ENCODE measurements at regions not wholly inside any gene's neighbourhood (a gene's known extent, or its start where the extent isn't known, plus 50 kb on each side); places are given as distances from the start of the nearest gene placed in this dataset.

DNA sequence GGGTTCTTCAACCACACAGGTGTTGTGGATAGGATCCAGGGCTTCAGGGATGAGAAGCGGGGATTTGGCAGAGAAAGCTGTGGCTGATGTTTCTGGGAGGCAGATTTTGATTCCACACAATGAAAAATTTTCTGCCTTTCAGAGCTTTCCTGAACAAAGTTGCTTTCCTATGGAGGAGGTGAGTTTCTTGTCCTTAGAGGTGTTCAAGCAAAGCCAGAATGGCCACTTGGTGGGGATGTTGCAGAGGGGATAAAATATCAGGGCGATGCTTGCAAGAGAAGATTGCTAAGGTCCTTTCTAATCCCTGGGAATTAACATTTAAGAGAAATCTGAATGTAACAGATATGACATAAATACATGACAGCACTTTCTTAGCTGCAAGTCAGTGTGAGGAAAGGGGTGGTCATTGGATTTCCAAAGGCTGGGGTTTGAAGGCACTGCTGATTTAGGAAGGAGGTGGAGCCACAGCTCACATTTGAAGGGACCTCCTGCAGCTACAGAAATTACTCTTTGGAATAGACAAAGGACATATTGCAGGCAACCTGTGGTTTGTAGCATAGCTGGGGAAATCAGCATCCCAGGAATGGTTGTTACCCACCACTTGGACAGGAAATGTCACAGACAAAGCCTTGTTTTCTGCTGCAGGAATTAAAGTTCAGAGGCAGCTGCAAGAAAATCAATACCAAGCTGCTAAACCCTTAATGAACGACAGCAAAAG, 271.1 kb upstream of the CHD6 start:
- TF ChIP-seq, protein P1, sequence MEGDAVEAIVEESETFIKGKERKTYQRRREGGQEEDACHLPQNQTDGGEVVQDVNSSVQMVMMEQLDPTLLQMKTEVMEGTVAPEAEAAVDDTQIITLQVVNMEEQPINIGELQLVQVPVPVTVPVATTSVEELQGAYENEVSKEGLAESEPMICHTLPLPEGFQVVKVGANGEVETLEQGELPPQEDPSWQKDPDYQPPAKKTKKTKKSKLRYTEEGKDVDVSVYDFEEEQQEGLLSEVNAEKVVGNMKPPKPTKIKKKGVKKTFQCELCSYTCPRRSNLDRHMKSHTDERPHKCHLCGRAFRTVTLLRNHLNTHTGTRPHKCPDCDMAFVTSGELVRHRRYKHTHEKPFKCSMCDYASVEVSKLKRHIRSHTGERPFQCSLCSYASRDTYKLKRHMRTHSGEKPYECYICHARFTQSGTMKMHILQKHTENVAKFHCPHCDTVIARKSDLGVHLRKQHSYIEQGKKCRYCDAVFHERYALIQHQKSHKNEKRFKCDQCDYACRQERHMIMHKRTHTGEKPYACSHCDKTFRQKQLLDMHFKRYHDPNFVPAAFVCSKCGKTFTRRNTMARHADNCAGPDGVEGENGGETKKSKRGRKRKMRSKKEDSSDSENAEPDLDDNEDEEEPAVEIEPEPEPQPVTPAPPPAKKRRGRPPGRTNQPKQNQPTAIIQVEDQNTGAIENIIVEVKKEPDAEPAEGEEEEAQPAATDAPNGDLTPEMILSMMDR (IDR thresholded peaks at IDR 0.05), result no peak
- TF ChIP-seq POLR2AphosphoS5 (IDR thresholded peaks at IDR 0.05; ENCODE audit: insufficient read depth in 1 of 2, low read depth in 1 of 2) (no peak), POLR2A (IDR thresholded peaks at IDR 0.05) (no peak)

Measured in vagina (tissue), 2 donors.